ENCODE measurements at regions not wholly inside any gene's neighbourhood (a gene's known extent, or its start where the extent isn't known, plus 50 kb on each side); places are given as distances from the start of the nearest gene placed in this dataset.

DNA sequence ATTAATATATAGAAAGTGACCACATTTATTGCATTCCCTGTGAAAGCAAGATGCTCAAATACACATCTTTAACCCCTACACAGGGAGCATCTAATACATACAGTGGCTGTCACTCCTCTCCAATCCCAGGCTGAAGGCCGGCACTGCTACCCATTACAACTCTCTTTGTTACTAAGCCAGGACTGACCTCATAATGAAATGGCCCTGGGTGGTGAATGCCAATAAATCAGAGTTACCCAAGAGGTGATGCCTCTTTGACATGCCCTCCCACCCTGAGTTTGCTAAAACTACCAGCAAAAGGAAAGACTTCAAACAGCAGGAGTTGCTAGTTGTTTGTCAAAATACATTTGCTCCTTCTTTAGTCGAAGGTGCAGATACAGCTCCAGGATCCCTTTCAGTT lies 214.2 kb downstream of the FOXA2 start:
- H3K36me3 ChIP-seq (ENCODE audit: control insufficient read depth, insufficient read depth, low read length) = no peaks in the 10 kb centered on the region
- DNase-seq (ENCODE audit: low read depth) = no peak
- no peak overlapping the region for H3K4me3 ChIP-seq (ENCODE audit: low read depth, low read length)
- TF ChIP-seq, protein P1, sequence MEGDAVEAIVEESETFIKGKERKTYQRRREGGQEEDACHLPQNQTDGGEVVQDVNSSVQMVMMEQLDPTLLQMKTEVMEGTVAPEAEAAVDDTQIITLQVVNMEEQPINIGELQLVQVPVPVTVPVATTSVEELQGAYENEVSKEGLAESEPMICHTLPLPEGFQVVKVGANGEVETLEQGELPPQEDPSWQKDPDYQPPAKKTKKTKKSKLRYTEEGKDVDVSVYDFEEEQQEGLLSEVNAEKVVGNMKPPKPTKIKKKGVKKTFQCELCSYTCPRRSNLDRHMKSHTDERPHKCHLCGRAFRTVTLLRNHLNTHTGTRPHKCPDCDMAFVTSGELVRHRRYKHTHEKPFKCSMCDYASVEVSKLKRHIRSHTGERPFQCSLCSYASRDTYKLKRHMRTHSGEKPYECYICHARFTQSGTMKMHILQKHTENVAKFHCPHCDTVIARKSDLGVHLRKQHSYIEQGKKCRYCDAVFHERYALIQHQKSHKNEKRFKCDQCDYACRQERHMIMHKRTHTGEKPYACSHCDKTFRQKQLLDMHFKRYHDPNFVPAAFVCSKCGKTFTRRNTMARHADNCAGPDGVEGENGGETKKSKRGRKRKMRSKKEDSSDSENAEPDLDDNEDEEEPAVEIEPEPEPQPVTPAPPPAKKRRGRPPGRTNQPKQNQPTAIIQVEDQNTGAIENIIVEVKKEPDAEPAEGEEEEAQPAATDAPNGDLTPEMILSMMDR (IDR thresholded peaks at IDR 0.05; ENCODE audit: insufficient read depth, low read length, poor library complexity, severe bottlenecking) = no peak
- peaks cover 2% of the 10 kb centered on the region for H3K27me3 ChIP-seq (ENCODE audit: control insufficient read depth, insufficient read depth, low read length)

DNA sequence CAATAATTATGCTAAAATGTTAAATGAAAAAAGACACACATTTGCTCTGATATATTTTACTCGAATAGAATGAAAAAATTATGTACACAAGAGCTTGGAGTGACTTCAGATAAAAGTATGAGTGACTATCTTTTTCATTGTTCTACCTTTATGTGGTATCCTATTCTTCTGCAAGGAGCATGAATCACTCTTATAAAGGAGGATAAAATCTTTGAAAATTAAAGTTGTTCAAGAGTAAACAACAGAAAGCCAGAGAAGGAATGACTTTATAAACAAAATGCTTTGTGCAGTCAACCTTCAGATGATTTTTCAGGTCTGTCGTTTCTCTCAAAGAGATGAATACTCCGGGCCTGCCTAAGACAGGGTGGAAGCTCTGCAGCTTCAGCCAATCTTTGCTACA lies 215.3 kb downstream of the FOXA2 start:
- TF ChIP-seq, protein P1 (IDR thresholded peaks at IDR 0.05; ENCODE audit: insufficient read depth, low read length, poor library complexity, severe bottlenecking) = no peak
- DNase-seq (ENCODE audit: low read depth) = no peak
- Histone ChIP-seq H3K4me3 (ENCODE audit: low read depth, low read length) (no peak overlapping the region), H3K27me3 (ENCODE audit: control insufficient read depth, insufficient read depth, low read length) (peaks cover 2% of the 10 kb centered on the region), H3K36me3 (ENCODE audit: control insufficient read depth, insufficient read depth, low read length) (no peaks in the 10 kb centered on the region)

DNA sequence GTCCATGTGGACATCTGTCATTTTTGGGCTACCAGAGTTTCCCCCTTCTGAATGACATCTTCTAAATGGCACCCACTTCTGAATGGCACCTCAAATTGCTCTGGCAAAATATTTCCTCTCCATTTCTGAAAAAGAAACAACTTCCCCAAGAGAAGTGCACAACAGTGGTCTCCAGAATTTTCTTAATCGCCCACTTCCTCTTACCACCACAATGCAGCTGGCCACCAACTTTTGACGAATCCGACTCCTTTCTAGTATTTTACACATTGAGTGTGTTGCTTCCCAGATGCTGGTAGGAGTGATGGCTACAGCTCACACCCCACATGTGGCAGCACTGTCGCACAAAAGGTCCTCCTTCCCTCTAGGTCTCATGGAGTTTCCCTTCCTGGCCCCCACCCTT lies 216.1 kb downstream of the FOXA2 start:
- TF ChIP-seq, protein P1 (IDR thresholded peaks at IDR 0.05; ENCODE audit: insufficient read depth, low read length, poor library complexity, severe bottlenecking) = no peak
- Histone ChIP-seq H3K27me3 (ENCODE audit: control insufficient read depth, insufficient read depth, low read length) (peaks cover 2% of the 10 kb centered on the region), H3K36me3 (ENCODE audit: control insufficient read depth, insufficient read depth, low read length) (no peaks in the 10 kb centered on the region), H3K4me3 (ENCODE audit: low read depth, low read length) (no peak overlapping the region)
- DNase-seq (ENCODE audit: low read depth) = no peak

DNA sequence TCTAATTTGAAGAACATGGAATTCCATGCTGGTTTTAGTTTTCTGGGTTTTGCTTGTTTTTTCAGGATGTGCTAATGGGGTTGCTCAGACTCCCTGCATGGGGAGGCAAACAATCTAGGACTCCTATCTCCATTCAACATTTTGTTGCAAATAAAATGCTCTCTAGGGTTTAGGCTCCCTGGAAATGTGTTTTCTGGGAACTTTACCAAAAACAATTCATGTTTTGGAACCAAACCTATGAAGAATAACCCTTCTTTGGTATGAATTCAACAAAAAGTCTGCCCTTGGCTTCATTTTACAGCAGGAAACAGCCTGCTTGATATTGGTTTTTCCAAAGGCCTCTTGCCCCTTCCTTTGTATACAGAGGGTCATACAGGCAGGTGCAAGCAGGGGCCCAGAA lies 217.7 kb downstream of the FOXA2 start:
- DNase-seq (ENCODE audit: low read depth) = no peak

DNA sequence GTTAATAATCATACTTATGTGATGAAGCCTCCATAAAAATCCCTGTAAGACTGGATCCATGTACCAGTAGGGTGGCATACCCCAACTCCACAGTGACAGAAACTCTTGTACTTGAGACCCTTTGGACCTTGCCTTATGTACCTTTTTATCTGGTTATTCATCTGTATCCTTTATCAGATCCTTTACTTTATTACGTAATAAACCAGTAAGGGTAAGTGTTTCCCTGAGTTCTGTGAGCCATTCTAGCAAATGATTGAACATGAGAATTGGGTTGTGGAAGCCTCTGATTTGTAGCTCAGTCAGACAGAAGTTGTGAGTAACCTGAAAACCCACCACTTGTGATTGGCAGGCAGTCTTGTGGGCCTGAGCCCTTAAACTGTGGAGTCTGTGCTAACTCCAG lies 229.7 kb downstream of the FOXA2 start:
- H3K27me3 ChIP-seq (ENCODE audit: control insufficient read depth, insufficient read depth, low read length) = no peaks in the 10 kb centered on the region
- no peaks in the 10 kb centered on the region for H3K36me3 ChIP-seq (ENCODE audit: control insufficient read depth, insufficient read depth, low read length)
- DNase-seq (ENCODE audit: low read depth) = no peak
- no peak overlapping the region for H3K4me3 ChIP-seq (ENCODE audit: low read depth, low read length)
- TF ChIP-seq, protein P1 (IDR thresholded peaks at IDR 0.05; ENCODE audit: insufficient read depth, low read length, poor library complexity, severe bottlenecking) = no peak

More for the DNA sequence above, 217.7 kb downstream of the FOXA2 start:
- H3K36me3 ChIP-seq (ENCODE audit: control insufficient read depth, insufficient read depth, low read length) = no peaks in the 10 kb centered on the region
- H3K4me3 ChIP-seq (ENCODE audit: low read depth, low read length) = no peak overlapping the region
- TF ChIP-seq, protein P1 (IDR thresholded peaks at IDR 0.05; ENCODE audit: insufficient read depth, low read length, poor library complexity, severe bottlenecking) = no peak
- peaks cover 2% of the 10 kb centered on the region for H3K27me3 ChIP-seq (ENCODE audit: control insufficient read depth, insufficient read depth, low read length)

DNA sequence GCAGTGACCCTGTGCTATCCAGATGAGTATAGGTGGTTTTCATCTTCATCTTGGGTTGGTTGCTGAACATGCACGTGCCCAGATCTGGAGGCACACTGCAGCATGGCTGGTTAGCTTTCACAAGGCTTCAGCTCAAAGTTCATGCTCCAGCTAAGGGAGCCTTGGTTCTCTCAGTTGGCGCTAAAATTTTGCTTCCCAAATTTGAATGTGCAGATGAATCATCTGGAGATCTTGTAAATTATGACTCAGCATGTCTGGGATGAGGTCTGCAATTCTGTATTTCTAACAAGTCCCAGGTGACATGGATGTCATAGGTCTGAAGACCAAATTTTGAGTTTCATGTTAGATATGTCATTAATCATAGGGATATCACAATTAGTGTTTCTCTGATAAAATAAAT lies 230.8 kb downstream of the FOXA2 start:
- TF ChIP-seq, protein P1 (IDR thresholded peaks at IDR 0.05; ENCODE audit: insufficient read depth, low read length, poor library complexity, severe bottlenecking) = no peak
- Histone ChIP-seq H3K27me3 (ENCODE audit: control insufficient read depth, insufficient read depth, low read length) (no peaks in the 10 kb centered on the region), H3K36me3 (ENCODE audit: control insufficient read depth, insufficient read depth, low read length) (no peaks in the 10 kb centered on the region), H3K4me3 (ENCODE audit: low read depth, low read length) (no peak overlapping the region)
- no peak for DNase-seq (ENCODE audit: low read depth)

All from kidney epithelial cell (primary cell).